ENCODE measurements at regions not wholly inside any gene's neighbourhood (a gene's known extent, or its start where the extent isn't known, plus 50 kb on each side); places are given as distances from the start of the nearest gene placed in this dataset.

- TF ChIP-seq CTCF (IDR thresholded peaks at IDR 0.05; ENCODE audit: low read length) (peak; percentile 34), EZH2 (optimal IDR thresholded peaks at IDR 0.05; ENCODE audit: low read depth, low read length) (no peak)
Observed at GRCh38 chr7:68122801-68123200, 1126.2 kb downstream of the TYW1 start.
